ENCODE measurements at regions not wholly inside any gene's neighbourhood (a gene's known extent, or its start where the extent isn't known, plus 50 kb on each side); places are given as distances from the start of the nearest gene placed in this dataset.

GRCh38 chrX:42973321-42973720 is 195.4 kb upstream of the PPP1R2C start:
- Histone ChIP-seq H2BK5ac (ENCODE audit: low read depth, low read length, poor library complexity, severe bottlenecking) (no peak overlapping the region), H3K4me1 (ENCODE audit: control insufficient read depth, insufficient read depth, low read depth, low read length) (no peaks in the 10 kb centered on the region), H3K4me3 (ENCODE audit: insufficient read depth in 1 of 2, low read depth in 1 of 2, low read length in 2 of 2) (no peak overlapping the region), H2AK5ac (ENCODE audit: low read length, severe bottlenecking) (no peak overlapping the region), H2AFZ (ENCODE audit: low read depth, low read length) (no peak overlapping the region), H3K23ac (ENCODE audit: low read length in 2 of 2) (no peak overlapping the region), H3K4me2 (ENCODE audit: low read length, poor library complexity, severe bottlenecking) (no peak overlapping the region), H2BK12ac (ENCODE audit: low read length in 2 of 2) (no peak overlapping the region), H3K27ac (ENCODE audit: low read length, poor library complexity, severe bottlenecking) (no peak overlapping the region), H2BK15ac (ENCODE audit: low read depth, poor library complexity, severe bottlenecking) (no peak overlapping the region), H3K4ac (ENCODE audit: low read depth in 1 of 2, low read length in 2 of 2) (no peak overlapping the region), H2BK120ac (ENCODE audit: low read depth, low read length) (no peak overlapping the region), H3K18ac (ENCODE audit: low read depth in 1 of 2, low read length in 2 of 2) (no peak overlapping the region), H4K8ac (ENCODE audit: low read length) (no peak overlapping the region), H3K36me3 (ENCODE audit: control insufficient read depth in 1 of 2, insufficient read depth in 2 of 2, low read depth in 1 of 2, low read length in 2 of 2) (no peaks in the 10 kb centered on the region), H3K27me3 (ENCODE audit: control insufficient read depth in 1 of 2, insufficient read depth in 1 of 2, low read length in 2 of 2) (peaks cover 0 to 3% of the 10 kb centered on the region in 2 experiments), H3K9me3 (ENCODE audit: control insufficient read depth, low read length) (no peaks in the 10 kb centered on the region), H3K14ac (ENCODE audit: low read length in 2 of 2) (no peak overlapping the region), H3K9ac (ENCODE audit: low read length) (no peak overlapping the region), H4K91ac (ENCODE audit: low read length) (no peak overlapping the region), H3K79me1 (replicated peaks; ENCODE audit: low read length, poor library complexity, severe bottlenecking) (no peaks in the 10 kb centered on the region)
- no peak for DNase-seq
- WGBS, result 85% methylated on average over 2 of the region's 2 CpGs

DNA sequence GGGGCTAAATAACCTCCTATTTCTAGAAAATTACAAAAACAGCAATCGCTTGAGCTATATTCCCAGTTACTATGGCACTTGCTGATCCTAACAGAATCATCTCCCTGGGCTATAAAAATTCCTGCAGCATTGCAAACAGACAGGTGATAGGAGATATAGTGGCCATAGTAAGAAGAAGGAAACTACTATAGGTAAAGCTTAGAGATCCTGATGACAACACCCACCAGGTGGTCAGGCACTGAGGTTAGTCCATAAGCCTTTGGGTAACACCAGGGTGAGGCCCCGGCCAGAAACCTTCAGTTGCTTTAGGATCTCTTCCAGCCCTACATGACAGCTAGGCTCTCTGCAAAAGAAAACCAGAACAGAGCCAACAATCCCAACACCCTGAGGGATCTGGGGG is 197.9 kb upstream of the PPP1R2C start:
- H3K9ac ChIP-seq (ENCODE audit: low read length), result no peak overlapping the region
- H2AK5ac ChIP-seq (ENCODE audit: low read length, severe bottlenecking), result no peak overlapping the region
- H4K8ac ChIP-seq (ENCODE audit: low read length), result no peak overlapping the region
- peak overlapping the region in 1 of 2 experiments; percentile 51 for H3K4ac ChIP-seq (ENCODE audit: low read depth in 1 of 2, low read length in 2 of 2)
- H3K4me2 ChIP-seq (ENCODE audit: low read length, poor library complexity, severe bottlenecking), result no peak overlapping the region
- peaks cover 0 to 3% of the 10 kb centered on the region in 2 experiments for H3K27me3 ChIP-seq (ENCODE audit: control insufficient read depth in 1 of 2, insufficient read depth in 1 of 2, low read length in 2 of 2)
- H2BK15ac ChIP-seq (ENCODE audit: low read depth, poor library complexity, severe bottlenecking), result no peak overlapping the region
- no peak overlapping the region for H2BK12ac ChIP-seq (ENCODE audit: low read length in 2 of 2)
- no peak overlapping the region for H3K4me3 ChIP-seq (ENCODE audit: insufficient read depth in 1 of 2, low read depth in 1 of 2, low read length in 2 of 2)
- no peaks in the 10 kb centered on the region for H3K36me3 ChIP-seq (ENCODE audit: control insufficient read depth in 1 of 2, insufficient read depth in 2 of 2, low read depth in 1 of 2, low read length in 2 of 2)
- H3K27ac ChIP-seq (ENCODE audit: low read length, poor library complexity, severe bottlenecking), result no peak overlapping the region
- DNase-seq, result no peak
- no peaks in the 10 kb centered on the region for H3K4me1 ChIP-seq (ENCODE audit: control insufficient read depth, insufficient read depth, low read depth, low read length)
- no peaks in the 10 kb centered on the region for H3K9me3 ChIP-seq (ENCODE audit: control insufficient read depth, low read length)
- no peak overlapping the region for H3K23ac ChIP-seq (ENCODE audit: low read length in 2 of 2)
- H2BK5ac ChIP-seq (ENCODE audit: low read depth, low read length, poor library complexity, severe bottlenecking), result no peak overlapping the region
- no peak overlapping the region for H2BK120ac ChIP-seq (ENCODE audit: low read depth, low read length)
- H4K91ac ChIP-seq (ENCODE audit: low read length), result no peak overlapping the region
- WGBS, result 89% methylated on average over 1 of the region's 2 CpGs
- H2AFZ ChIP-seq (ENCODE audit: low read depth, low read length), result no peak overlapping the region
- H3K14ac ChIP-seq (ENCODE audit: low read length in 2 of 2), result no peak overlapping the region
- H3K18ac ChIP-seq (ENCODE audit: low read depth in 1 of 2, low read length in 2 of 2), result peak overlapping the region in 1 of 2 experiments; percentile 43
- H3K79me1 ChIP-seq (replicated peaks; ENCODE audit: low read length, poor library complexity, severe bottlenecking), result no peaks in the 10 kb centered on the region

DNA sequence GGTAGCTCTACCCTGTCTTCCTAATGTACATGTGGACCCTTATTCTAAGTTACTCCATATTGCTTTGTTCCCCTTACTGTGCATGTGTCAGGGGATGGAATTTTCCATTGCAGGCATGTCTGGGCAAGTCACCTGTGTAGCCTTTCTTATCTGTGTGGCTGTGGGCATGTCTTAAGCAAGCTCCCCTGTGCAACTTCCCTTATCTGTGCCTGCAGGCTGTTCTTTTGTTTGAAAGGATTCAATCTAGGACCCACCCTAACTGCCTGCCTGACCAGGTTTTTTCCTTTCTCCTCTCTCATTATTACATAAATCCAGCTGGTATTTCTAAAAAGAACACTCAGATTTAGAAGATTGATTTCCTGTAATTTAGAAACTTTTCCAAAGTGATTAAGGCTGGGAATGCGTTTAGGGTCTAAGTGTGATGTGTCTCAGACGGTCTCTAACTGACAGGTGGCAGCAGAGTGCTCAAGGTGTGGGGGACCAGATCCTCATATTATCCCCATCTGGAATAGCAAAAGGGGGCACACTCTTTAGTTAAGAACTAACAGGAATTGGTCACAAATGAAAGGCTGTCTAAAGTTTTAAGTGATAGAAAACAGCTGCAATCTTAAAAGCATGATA is 198.9 kb upstream of the PPP1R2C start:
- no peaks in the 10 kb centered on the region for H3K36me3 ChIP-seq (ENCODE audit: control insufficient read depth in 1 of 2, insufficient read depth in 2 of 2, low read depth in 1 of 2, low read length in 2 of 2)
- no peak overlapping the region for H3K4ac ChIP-seq (ENCODE audit: low read depth in 1 of 2, low read length in 2 of 2)
- H3K23ac ChIP-seq (ENCODE audit: low read length in 2 of 2), result no peak overlapping the region
- H3K27me3 ChIP-seq (ENCODE audit: control insufficient read depth in 1 of 2, insufficient read depth in 1 of 2, low read length in 2 of 2), result peaks cover 0 to 3% of the 10 kb centered on the region in 2 experiments
- peak overlapping the region; percentile 19 for H2BK120ac ChIP-seq (ENCODE audit: low read depth, low read length)
- H3K9ac ChIP-seq (ENCODE audit: low read length), result no peak overlapping the region
- H4K91ac ChIP-seq (ENCODE audit: low read length), result no peak overlapping the region
- H3K79me1 ChIP-seq (replicated peaks; ENCODE audit: low read length, poor library complexity, severe bottlenecking), result no peaks in the 10 kb centered on the region
- H3K14ac ChIP-seq (ENCODE audit: low read length in 2 of 2), result no peak overlapping the region
- no peak overlapping the region for H2AK5ac ChIP-seq (ENCODE audit: low read length, severe bottlenecking)
- WGBS, result 100% methylated on average over 1 of the region's 2 CpGs
- no peak overlapping the region for H3K4me3 ChIP-seq (ENCODE audit: insufficient read depth in 1 of 2, low read depth in 1 of 2, low read length in 2 of 2)
- no peak overlapping the region for H4K8ac ChIP-seq (ENCODE audit: low read length)
- no peak overlapping the region for H3K4me2 ChIP-seq (ENCODE audit: low read length, poor library complexity, severe bottlenecking)
- no peaks in the 10 kb centered on the region for H3K4me1 ChIP-seq (ENCODE audit: control insufficient read depth, insufficient read depth, low read depth, low read length)
- no peak overlapping the region for H2BK15ac ChIP-seq (ENCODE audit: low read depth, poor library complexity, severe bottlenecking)
- H2BK12ac ChIP-seq (ENCODE audit: low read length in 2 of 2), result no peak overlapping the region
- no peak for DNase-seq
- H3K9me3 ChIP-seq (ENCODE audit: control insufficient read depth, low read length), result no peaks in the 10 kb centered on the region
- peak overlapping the region in 1 of 2 experiments; percentile 40 for H3K18ac ChIP-seq (ENCODE audit: low read depth in 1 of 2, low read length in 2 of 2)
- H3K27ac ChIP-seq (ENCODE audit: low read length, poor library complexity, severe bottlenecking), result no peak overlapping the region
- no peak overlapping the region for H2BK5ac ChIP-seq (ENCODE audit: low read depth, low read length, poor library complexity, severe bottlenecking)
- H2AFZ ChIP-seq (ENCODE audit: low read depth, low read length), result no peak overlapping the region

GRCh38 chrX:42978655-42979379 is 200.9 kb upstream of the PPP1R2C start:
- no peak overlapping the region for H2AFZ ChIP-seq (ENCODE audit: low read depth, low read length)
- peak overlapping the region; percentile 84 for H3K27ac ChIP-seq (ENCODE audit: low read length, poor library complexity, severe bottlenecking)
- H2BK120ac ChIP-seq (ENCODE audit: low read depth, low read length), result no peak overlapping the region
- H2BK15ac ChIP-seq (ENCODE audit: low read depth, poor library complexity, severe bottlenecking), result no peak overlapping the region
- no peaks in the 10 kb centered on the region for H3K79me1 ChIP-seq (replicated peaks; ENCODE audit: low read length, poor library complexity, severe bottlenecking)
- no peak overlapping the region for H3K23ac ChIP-seq (ENCODE audit: low read length in 2 of 2)
- H3K4me3 ChIP-seq (ENCODE audit: insufficient read depth in 1 of 2, low read depth in 1 of 2, low read length in 2 of 2), result no peak overlapping the region
- H3K4me1 ChIP-seq (ENCODE audit: control insufficient read depth, insufficient read depth, low read depth, low read length), result no peaks in the 10 kb centered on the region
- 86% methylated on average over 1 of the region's 3 CpGs for WGBS
- no peaks in the 10 kb centered on the region for H3K36me3 ChIP-seq (ENCODE audit: control insufficient read depth in 1 of 2, insufficient read depth in 2 of 2, low read depth in 1 of 2, low read length in 2 of 2)
- H3K14ac ChIP-seq (ENCODE audit: low read length in 2 of 2), result no peak overlapping the region
- peaks cover 0 to 3% of the 10 kb centered on the region in 2 experiments for H3K27me3 ChIP-seq (ENCODE audit: control insufficient read depth in 1 of 2, insufficient read depth in 1 of 2, low read length in 2 of 2)
- no peaks in the 10 kb centered on the region for H3K9me3 ChIP-seq (ENCODE audit: control insufficient read depth, low read length)
- no peak overlapping the region for H3K9ac ChIP-seq (ENCODE audit: low read length)
- no peak overlapping the region for H3K4ac ChIP-seq (ENCODE audit: low read depth in 1 of 2, low read length in 2 of 2)
- H4K8ac ChIP-seq (ENCODE audit: low read length), result no peak overlapping the region
- no peak overlapping the region for H3K18ac ChIP-seq (ENCODE audit: low read depth in 1 of 2, low read length in 2 of 2)
- no peak overlapping the region for H2AK5ac ChIP-seq (ENCODE audit: low read length, severe bottlenecking)
- H4K91ac ChIP-seq (ENCODE audit: low read length), result no peak overlapping the region
- H2BK5ac ChIP-seq (ENCODE audit: low read depth, low read length, poor library complexity, severe bottlenecking), result no peak overlapping the region
- DNase-seq, result no peak
- H3K4me2 ChIP-seq (ENCODE audit: low read length, poor library complexity, severe bottlenecking), result no peak overlapping the region
- H2BK12ac ChIP-seq (ENCODE audit: low read length in 2 of 2), result no peak overlapping the region
